Adrenal gland (tissue), 5 donors: ENCODE measurements at regions not wholly inside any gene's neighbourhood (a gene's known extent, or its start where the extent isn't known, plus 50 kb on each side); places are given as distances from the start of the nearest gene placed in this dataset.

Experiments
- CTCF ChIP-seq, 6 experiments: fragments of 450-650 bp in 4 of 6; fragments of 200-600 bp in 2 of 6; sonication (generic) in 1 of 6; IDR thresholded peaks; 1 replicate in 5 of 6; 2 replicates in 1 of 6; pipeline versions ENCODE4 v1.5.1 to v1.8.0; 2016 to 2021; ENCODE audit warnings: antibody characterized with exemption in 6 of 6, mild to moderate bottlenecking in 2 of 6, moderate library complexity in 1 of 6
- POLR2A ChIP-seq, 2 donors: fragments of 450-650 bp; IDR thresholded peaks; one replicate each; pipeline ENCODE4 v1.6.1; 2017; ENCODE audit warnings: antibody characterized with exemption in 2 of 2, mild to moderate bottlenecking in 2 of 2, moderate library complexity in 1 of 2
- donor health status: DM: no; HTN: no; CAD: no.

GRCh38 chr4:65917486-65917885, 247.2 kb upstream of the EPHA5 start:
- no peak for TF ChIP-seq CTCF (IDR thresholded peaks at IDR 0.05)
- TF ChIP-seq POLR2A (IDR thresholded peaks at IDR 0.05) = no peak
